B cell (primary cell): ENCODE measurements at regions not wholly inside any gene's neighbourhood (a gene's known extent, or its start where the extent isn't known, plus 50 kb on each side); places are given as distances from the start of the nearest gene placed in this dataset.

ENCODE experiments used
- ATAC-seq: fragments of 200-7000 bp; cut with Tn5 transposase; one replicate; pipeline ENCODE4 v1.10.0; 2021; ENCODE audit warnings: low read depth, mild to moderate bottlenecking, moderate number of reproducible peaks, moderate library complexity
- CTCF ChIA-PET: fragments of 350-600 bp; sonication (Branson Sonifier 250); formaldehyde crosslinking; loops from one replicate; lab custom pipeline; 2021; ENCODE audit warnings: antibody characterized with exemption, inconsistent platforms; lab: Charles Lee
- POLR2A ChIA-PET: fragments of 350-600 bp; sonication (Branson Sonifier 250); formaldehyde crosslinking; loops from one replicate; lab custom pipeline; 2021; ENCODE audit warnings: antibody characterized with exemption; lab: Charles Lee
- DNase-seq: peaks from one replicate; pipeline ENCODE4 v3.0.0; 2013
- H2AFZ ChIP-seq: 2 replicates; pipeline ENCODE4 v1.6.1; 2012; ENCODE audit warnings: mild to moderate bottlenecking, low read depth, low read length; ENCODE audit not compliant: insufficient read depth, poor library complexity, severe bottlenecking
- H3K27ac ChIP-seq, 2 donors: 1 replicate in 1 of 2; 2 replicates in 1 of 2; pipeline ENCODE4 v1.5.1; 2012 to 2013; ENCODE audit warnings: low read length in 2 of 2, mild to moderate bottlenecking in 2 of 2, moderate library complexity in 1 of 2
- H3K27me3 ChIP-seq, 4 experiments: fragments of 200-600 bp in 1 of 4; sonication (generic) in 1 of 4; replicated peaks in 1 of 4; 1 replicate in 2 of 4; 2 replicates in 2 of 4; pipeline versions ENCODE4 v1.6.1 to v1.7.0; 2013 to 2016; ENCODE audit warnings: low read length in 3 of 4, mild to moderate bottlenecking in 2 of 4, mixed read lengths in 1 of 4, moderate library complexity in 1 of 4; ENCODE audit not compliant: insufficient read depth in 4 of 4, control insufficient read depth in 3 of 4; ENCODE audit errors: control extremely low read depth in 1 of 4
- H3K36me3 ChIP-seq, 2 experiments: replicated peaks in 1 of 2; 1 replicate in 1 of 2; 2 replicates in 1 of 2; pipeline versions ENCODE4 v1.6.1 to v1.7.1; 2013; ENCODE audit warnings: low read length in 1 of 2; ENCODE audit not compliant: insufficient read depth in 2 of 2, control insufficient read depth in 1 of 2; ENCODE audit errors: control extremely low read depth in 1 of 2, extremely low read depth in 1 of 2
- H3K4me1 ChIP-seq, 2 donors: fragments of 200-600 bp in 1 of 2; sonication (generic) in 1 of 2; 1 replicate in 1 of 2; 2 replicates in 1 of 2; pipeline versions ENCODE4 v1.5.1 to v1.6.1; 2013 to 2017; ENCODE audit warnings: low read length in 2 of 2; ENCODE audit not compliant: control insufficient read depth in 2 of 2, insufficient read depth in 2 of 2
- H3K4me2 ChIP-seq: replicated peaks from 2 replicates; pipeline ENCODE3; 2012; ENCODE audit warnings: mild to moderate bottlenecking, low read depth, low read length; ENCODE audit not compliant: poor library complexity, severe bottlenecking
- H3K4me3 ChIP-seq, 5 experiments: fragments of 200-600 bp in 1 of 5; sonication (generic) in 1 of 5; 1 replicate in 3 of 5; 2 replicates in 2 of 5; pipeline versions ENCODE4 v1.5.1 to v1.7.0; 2011 to 2016; ENCODE audit warnings: low read length in 4 of 5, mild to moderate bottlenecking in 4 of 5, low read depth in 2 of 5, control low read depth in 1 of 5, moderate library complexity in 1 of 5; ENCODE audit not compliant: insufficient read depth in 1 of 5; ENCODE audit errors: control extremely low read depth in 1 of 5, extremely low read depth in 1 of 5
- H3K79me2 ChIP-seq: fragments of 200-600 bp; sonication (generic); one replicate; pipeline ENCODE4 v1.6.0; 2016; ENCODE audit warnings: low read length; ENCODE audit not compliant: control insufficient read depth, insufficient read depth
- H3K9ac ChIP-seq: fragments of 200-600 bp; sonication (generic); 2 replicates; pipeline ENCODE4 v1.6.1; 2017; ENCODE audit warnings: mild to moderate bottlenecking, low read length, moderate library complexity
- H3K9me3 ChIP-seq, 3 donors: one replicate each; pipeline versions ENCODE4 v1.6.1 to v1.7.1; 2013; ENCODE audit warnings: low read length in 2 of 3; ENCODE audit not compliant: control insufficient read depth in 2 of 3, insufficient read depth in 1 of 3; ENCODE audit errors: control extremely low read depth in 1 of 3
- H4K20me1 ChIP-seq: 2 replicates; pipeline ENCODE4 v1.6.0; 2012; ENCODE audit warnings: mild to moderate bottlenecking, low read length; ENCODE audit not compliant: insufficient read depth, control insufficient read depth, poor library complexity, severe bottlenecking
- H3K27ac Mint-ChIP-seq: one replicate; pipeline ENCODE4 v1.8.0; 2021; ENCODE audit warnings: mixed read lengths
- H3K27me3 Mint-ChIP-seq: one replicate; pipeline ENCODE4 v1.8.0; 2021; ENCODE audit warnings: mixed read lengths
- H3K4me1 Mint-ChIP-seq: one replicate; pipeline ENCODE4 v1.8.0; 2021; ENCODE audit warnings: mixed read lengths
- H3K4me3 Mint-ChIP-seq: one replicate; pipeline ENCODE4 v1.8.0; 2021; ENCODE audit warnings: mixed read lengths
- H3K9me3 Mint-ChIP-seq: one replicate; pipeline ENCODE4 v1.8.0; 2022; ENCODE audit warnings: mixed read lengths; ENCODE audit not compliant: insufficient read depth
- EZH2 ChIP-seq: IDR thresholded peaks from 2 replicates; pipeline ENCODE4 v1.6.1; 2012; ENCODE audit warnings: borderline replicate concordance, low read depth, mild to moderate bottlenecking, moderate library complexity, low read length; ENCODE audit not compliant: insufficient read depth, poor library complexity, severe bottlenecking
- WGBS: methylation state at CpG from one replicate; pipeline ENCODE4 v1.1.5; 2013; ENCODE audit warnings: missing lambda C conversion rate; ENCODE audit not compliant: insufficient coverage; 5-methylcytosine and 5-hydroxymethylcytosine counted together
- intact Hi-C: fragments of 100-400 bp; cut with micrococcal nuclease; formaldehyde crosslinking; loops from one replicate; pipeline ENCODE4 v1.10.0; 2022
- TF ChIP-seq, protein P1 (sequence below): fragments of 200-600 bp; IDR thresholded peaks from one replicate; pipeline ENCODE4 v1.8.0; 2022; ENCODE audit warnings: antibody characterized with exemption, mild to moderate bottlenecking

DNA sequence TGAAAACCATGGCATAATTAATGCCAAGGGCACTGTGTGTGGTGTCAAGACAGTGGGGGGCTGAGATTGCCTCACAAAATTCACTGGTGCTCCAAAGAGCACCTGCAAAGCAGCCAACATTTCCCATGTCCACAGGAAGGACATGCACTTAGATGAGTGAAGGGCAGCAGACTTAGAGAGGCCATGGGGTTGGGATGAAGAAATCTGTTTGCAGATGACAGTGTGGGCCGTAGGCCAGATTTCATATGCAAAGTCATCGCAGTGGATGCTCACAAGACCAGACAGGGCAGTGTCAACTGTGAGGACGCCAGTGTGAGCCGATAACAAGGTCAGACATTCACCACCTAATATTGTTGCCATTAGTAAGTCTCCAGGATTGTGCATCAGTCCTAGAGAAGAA lies 773.4 kb downstream of the EFNB2 start:
- WGBS, result 100% methylated on average over 2 of the region's 4 CpGs
- H3K4me3 ChIP-seq, result no peak overlapping the region
- DNase-seq, result no peak
- H3K9ac ChIP-seq, result no peak overlapping the region
- no peaks in the 10 kb centered on the region for H3K79me2 ChIP-seq
- no peak for ATAC-seq
- H2AFZ ChIP-seq, result no peak overlapping the region
- CTCF ChIA-PET, result no interaction called here
- H3K27ac Mint-ChIP-seq, result no peak overlapping the region
- POLR2A ChIA-PET, result no interaction called here
- H3K27ac ChIP-seq, result no peak overlapping the region
- H3K9me3 Mint-ChIP-seq, result no peaks in the 10 kb centered on the region
- no peak overlapping the region for H3K4me3 Mint-ChIP-seq
- H3K27me3 ChIP-seq, result no peaks in the 10 kb centered on the region
- no peak overlapping the region for H3K4me2 ChIP-seq
- H3K9me3 ChIP-seq, result no peaks in the 10 kb centered on the region
- H3K27me3 Mint-ChIP-seq, result no peaks in the 10 kb centered on the region
- no peak for TF ChIP-seq EZH2
- TF ChIP-seq, protein P1, sequence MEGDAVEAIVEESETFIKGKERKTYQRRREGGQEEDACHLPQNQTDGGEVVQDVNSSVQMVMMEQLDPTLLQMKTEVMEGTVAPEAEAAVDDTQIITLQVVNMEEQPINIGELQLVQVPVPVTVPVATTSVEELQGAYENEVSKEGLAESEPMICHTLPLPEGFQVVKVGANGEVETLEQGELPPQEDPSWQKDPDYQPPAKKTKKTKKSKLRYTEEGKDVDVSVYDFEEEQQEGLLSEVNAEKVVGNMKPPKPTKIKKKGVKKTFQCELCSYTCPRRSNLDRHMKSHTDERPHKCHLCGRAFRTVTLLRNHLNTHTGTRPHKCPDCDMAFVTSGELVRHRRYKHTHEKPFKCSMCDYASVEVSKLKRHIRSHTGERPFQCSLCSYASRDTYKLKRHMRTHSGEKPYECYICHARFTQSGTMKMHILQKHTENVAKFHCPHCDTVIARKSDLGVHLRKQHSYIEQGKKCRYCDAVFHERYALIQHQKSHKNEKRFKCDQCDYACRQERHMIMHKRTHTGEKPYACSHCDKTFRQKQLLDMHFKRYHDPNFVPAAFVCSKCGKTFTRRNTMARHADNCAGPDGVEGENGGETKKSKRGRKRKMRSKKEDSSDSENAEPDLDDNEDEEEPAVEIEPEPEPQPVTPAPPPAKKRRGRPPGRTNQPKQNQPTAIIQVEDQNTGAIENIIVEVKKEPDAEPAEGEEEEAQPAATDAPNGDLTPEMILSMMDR, result no peak
- no peaks in the 10 kb centered on the region for H3K4me1 ChIP-seq
- intact Hi-C loops, result no loop called here
- no peaks in the 10 kb centered on the region for H3K4me1 Mint-ChIP-seq
- no peaks in the 10 kb centered on the region for H4K20me1 ChIP-seq
- no peaks in the 10 kb centered on the region for H3K36me3 ChIP-seq

DNA sequence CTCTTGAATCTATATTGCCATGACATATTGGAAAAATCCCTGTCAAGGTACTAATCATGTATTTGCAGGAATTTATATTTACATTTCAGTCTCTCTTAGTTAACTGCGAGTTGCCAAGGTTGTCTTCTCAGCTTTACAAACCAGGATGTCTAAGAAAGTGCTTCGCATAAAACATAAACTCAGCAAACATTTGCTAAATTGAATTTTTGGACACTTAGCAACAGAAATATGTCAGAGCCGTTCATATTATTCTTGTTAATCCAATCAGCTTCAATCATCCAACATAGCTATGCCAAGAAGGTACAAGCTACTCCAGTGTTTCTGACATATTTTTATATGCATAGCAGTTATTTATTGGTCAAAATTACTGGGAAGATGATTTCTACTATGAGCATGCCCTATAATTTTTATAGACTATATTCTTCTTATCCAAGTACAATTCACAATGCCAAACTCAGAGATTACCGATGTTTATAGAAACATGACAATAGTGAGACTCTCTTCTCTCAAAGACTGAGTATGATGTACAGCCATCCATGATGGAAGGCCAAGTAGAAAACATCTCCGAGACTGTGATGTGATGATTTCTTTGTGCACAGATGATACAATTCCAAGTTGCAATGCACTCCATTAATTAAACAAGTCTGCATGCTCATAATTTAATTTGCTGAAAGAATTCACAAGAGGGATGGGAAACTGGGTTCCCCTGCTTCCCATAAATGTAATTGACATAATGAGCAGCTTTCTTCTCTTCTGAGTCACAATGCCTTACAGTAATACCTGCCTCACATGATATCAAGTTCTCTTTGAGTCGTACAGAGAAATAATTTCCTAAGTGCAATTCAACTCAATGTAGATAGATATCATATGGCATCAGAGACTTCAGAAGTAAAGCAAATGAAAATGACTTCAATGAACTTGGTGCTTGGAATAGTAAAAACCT lies 776.3 kb downstream of the EFNB2 start:
- Histone ChIP-seq H3K36me3 (no peaks in the 10 kb centered on the region), H3K9me3 (no peaks in the 10 kb centered on the region), H3K9ac (no peak overlapping the region), H3K27me3 (no peaks in the 10 kb centered on the region), H3K4me3 (no peak overlapping the region), H3K4me1 (no peaks in the 10 kb centered on the region), H3K79me2 (no peaks in the 10 kb centered on the region), H3K4me2 (no peak overlapping the region), H2AFZ (no peak overlapping the region), H4K20me1 (no peaks in the 10 kb centered on the region), H3K27ac (no peak overlapping the region)
- DNase-seq (no peak), ATAC-seq (no peak)
- ChIA-PET CTCF (no interaction called here), POLR2A (no interaction called here)
- Mint-ChIP-seq H3K27me3 (no peaks in the 10 kb centered on the region), H3K4me3 (no peak overlapping the region), H3K4me1 (no peaks in the 10 kb centered on the region), H3K27ac (no peak overlapping the region), H3K9me3 (no peaks in the 10 kb centered on the region)
- WGBS, result 94% methylated on average over 2 of the region's 6 CpGs
- no peak for TF ChIP-seq EZH2
- TF ChIP-seq, protein P1, result no peak
- intact Hi-C loops, result no loop called here
